HG02981 (cell line): ENCODE measurements at regions not wholly inside any gene's neighbourhood (a gene's known extent, or its start where the extent isn't known, plus 50 kb on each side); places are given as distances from the start of the nearest gene placed in this dataset.
"Not testable (repeated sequence)": the region's sequence is repeated elsewhere in the genome, so short reads cannot be mapped to it uniquely, and the experiment has no call there.

ENCODE experiments used
- ATAC-seq: cut with Tn5 transposase; IDR thresholded peaks from one replicate; pipeline ENCODE4 v1.9.1; 2021; ENCODE audit warnings: mild to moderate bottlenecking, moderate library complexity; ENCODE audit not compliant: unreplicated experiment

DNA sequence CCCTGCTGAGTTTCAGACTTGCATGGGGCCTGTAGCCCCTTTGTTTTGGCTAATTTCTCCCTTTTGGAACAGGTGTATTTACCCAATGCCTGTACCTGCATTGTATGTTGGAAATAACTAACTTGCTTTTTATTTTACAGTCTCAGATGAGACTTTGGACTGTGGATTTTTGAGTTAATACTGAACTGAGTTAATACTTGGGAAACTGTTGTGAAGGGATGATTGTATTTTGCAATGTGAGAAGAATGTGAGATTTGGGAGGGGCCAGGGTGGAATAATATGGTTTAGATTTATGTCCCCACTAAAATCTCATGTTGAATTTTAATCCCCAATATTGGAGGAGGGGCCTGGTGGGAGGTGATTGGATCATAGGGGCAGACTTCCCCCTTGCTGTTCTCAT, 99.1 kb upstream of the IRAK1BP1 start:
- no peak for ATAC-seq

DNA sequence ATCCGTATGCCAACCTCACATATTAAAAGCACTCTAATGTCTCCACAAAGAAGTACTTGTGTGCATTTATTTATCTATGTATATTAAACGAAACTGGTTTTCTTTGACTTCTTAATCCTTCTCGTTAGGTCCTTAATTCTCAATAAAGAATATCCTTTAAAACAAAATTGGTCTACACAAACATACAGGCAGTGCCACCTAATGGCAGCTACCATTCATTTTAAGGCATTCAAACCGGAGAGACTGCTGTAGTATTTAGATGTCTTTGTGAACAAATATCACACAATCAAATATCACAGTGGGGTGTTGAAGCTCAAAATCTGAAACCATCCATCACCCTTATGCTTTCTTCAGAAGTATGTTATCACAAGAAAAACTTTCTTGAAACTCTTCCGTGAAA, 96.6 kb upstream of the IRAK1BP1 start:
- ATAC-seq, result no peak

DNA sequence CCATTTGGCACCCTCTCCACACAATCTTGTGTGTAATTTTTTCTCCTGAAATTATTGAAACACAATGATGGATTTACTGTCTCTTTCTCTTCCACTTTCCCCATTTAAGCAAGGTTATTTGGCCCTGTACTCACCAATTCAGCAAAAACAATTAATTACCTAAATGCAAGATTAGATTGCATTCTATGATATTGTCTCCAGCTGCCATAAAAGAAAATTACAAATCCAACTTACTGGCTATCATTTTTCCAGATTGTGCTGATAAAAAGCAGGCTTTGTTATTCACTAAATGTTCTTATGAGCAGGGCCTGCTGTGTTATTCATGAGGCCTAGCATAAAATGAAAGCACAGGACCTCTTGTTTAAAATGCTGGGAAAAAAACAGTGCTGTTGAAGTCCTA, 95.8 kb upstream of the IRAK1BP1 start:
- no peak for ATAC-seq

DNA sequence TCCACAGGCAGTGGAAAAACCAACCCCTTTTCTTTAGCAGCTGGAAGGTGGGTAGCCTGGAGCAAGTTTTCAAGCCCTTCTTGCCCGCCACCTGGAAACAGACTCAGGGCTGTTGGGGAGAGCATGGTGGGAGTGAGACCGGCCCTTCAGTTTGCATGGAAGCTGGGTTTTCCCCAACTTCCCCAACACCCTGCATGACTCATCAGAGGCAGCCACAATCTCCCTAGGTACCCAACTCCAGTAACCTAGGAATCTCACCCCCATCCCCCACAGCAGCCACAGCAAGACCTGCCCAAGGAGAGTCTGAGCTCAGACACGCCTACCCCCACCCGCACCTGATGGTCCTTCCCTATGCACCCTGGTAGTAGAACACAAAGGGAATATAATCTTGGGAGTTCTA, 86.3 kb upstream of the IRAK1BP1 start:
- ATAC-seq, result no peak

DNA sequence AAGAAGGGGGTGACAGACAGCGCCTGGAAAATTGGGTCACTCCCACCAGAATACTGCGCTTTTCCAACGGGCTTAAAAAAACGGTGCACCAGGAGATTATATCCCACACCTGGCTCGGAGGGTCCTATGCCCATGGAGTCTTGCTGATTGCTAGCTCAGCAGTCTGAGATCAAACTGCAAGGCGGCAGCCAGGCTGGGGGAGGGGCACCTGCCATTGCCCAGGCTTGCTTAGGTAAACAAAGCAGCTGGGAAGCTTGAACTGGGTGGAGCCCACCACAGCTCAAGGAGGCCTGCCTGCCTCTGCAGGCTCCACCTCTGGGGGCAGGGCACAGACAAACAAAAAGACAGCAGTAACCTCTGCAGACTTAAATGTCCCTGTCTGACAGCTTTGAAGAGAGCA, 84.0 kb upstream of the IRAK1BP1 start:
- ATAC-seq, result not testable (repeated sequence)

DNA sequence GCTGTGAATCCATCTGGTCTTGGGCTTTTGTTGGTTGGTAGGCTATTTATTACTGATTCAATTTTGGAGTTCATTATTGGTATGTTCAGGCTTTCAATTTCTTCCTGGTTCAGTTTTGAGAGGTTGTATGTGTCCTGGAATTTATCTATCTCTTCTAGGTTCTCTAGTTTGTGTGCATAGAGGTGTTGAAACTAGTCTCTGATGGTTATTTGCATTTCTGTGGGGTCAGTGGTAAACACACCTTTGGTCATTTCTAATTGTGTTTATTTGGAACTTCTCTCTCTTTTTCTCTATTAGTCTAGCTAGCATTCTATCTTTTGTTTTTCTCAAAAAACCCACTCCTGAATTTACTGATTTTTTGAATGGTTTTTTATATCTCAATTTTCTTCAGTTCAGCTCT, 70.1 kb upstream of the IRAK1BP1 start:
- no peak for ATAC-seq

DNA sequence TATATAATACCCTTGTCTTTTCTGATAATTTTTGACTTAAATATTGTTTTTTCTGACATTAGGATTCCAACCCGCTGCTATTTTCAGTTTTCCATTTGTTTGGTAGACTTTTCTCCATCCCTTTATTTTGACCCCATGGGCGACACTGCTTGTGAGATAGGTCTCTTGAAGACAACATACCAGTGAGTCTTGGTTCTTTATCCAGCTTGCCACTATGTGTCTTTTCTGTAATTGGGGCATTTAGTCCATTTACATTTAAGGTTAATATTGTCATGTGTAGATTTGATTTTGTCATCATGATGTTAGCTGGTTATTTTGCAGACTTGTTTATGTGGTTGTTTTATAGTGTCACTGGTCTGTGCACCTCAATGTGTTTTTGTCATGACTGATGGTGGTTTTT, 67.7 kb upstream of the IRAK1BP1 start:
- no peak for ATAC-seq

DNA sequence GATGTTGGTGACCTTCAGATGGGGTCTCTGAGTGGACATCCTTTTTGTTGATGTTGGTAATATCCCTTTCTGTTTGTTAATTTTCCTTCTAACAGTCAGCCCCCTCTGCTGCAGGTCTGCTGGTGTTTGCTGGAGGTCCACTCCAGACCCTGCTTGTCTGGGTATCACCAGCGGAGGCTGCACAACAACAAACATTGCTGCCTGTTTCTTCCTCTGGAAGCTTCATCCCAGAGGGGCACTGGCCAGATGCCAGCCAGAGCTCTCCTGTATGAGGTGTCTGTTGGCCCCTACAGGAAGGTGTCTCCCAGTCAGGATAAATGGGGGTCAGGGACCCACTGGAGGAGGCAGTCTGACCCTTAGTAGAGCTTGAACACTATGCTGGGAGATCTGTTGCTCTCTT, 60.6 kb upstream of the IRAK1BP1 start:
- ATAC-seq, result not testable (repeated sequence)

DNA sequence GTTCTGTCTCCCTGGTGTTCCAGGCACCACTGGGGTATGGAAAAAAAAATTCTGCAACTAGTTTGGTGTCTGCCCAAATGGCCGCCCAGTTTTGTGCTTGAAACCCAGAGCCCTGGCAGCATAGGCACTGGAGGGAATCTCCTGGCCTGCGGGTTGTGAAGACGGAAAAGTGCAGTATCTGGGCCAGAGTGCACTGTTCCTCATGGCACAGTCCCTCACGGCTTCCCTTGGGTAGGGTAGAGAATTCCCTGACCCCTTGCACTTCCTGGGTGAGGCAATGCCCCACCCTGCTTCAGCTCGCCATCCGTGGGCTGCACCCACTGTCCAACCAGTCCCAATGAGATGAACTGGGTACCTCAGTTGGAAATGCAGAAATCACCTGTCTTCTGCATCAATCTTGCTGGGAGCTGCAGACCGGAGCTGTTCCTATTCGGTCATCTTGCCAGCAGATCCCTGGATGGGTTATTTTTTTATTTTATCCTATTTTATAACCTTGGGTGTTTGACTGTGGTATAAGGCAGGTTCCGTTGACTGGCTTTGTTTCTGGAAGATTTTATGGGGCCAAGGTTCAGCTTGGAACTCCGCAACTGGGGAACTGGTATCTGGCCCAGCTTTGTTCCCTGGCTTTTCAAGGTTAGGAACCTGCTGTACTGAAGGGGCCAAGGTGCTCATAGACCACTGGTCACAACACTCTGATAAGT, 59.5 kb upstream of the IRAK1BP1 start:
- not testable (repeated sequence) for ATAC-seq

DNA sequence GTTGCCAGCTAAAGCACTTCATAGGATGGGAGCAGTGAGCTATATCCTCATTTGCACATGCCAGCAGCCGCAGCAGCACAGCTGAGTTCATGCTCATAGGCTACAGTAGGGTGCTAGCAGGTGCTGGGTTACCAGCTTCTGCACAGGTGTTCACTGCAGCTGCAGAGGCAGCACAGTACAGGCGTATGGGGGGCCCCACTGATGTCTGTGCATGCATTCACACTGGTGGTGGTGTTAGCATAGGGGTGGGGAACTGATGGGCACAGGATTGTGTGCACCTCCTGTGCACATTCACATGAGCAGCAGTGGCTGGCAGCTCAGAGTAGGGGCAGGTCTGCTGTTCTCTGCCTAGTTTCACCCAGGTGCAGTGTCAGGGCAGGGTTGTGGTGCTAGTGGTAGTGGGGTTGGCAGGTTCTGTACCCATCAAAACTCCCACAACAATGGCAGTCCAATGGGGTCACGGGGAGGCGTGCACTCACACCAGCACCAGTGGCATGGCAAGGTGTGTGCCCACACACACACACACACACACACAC, 58.9 kb upstream of the IRAK1BP1 start:
- ATAC-seq, result no peak

DNA sequence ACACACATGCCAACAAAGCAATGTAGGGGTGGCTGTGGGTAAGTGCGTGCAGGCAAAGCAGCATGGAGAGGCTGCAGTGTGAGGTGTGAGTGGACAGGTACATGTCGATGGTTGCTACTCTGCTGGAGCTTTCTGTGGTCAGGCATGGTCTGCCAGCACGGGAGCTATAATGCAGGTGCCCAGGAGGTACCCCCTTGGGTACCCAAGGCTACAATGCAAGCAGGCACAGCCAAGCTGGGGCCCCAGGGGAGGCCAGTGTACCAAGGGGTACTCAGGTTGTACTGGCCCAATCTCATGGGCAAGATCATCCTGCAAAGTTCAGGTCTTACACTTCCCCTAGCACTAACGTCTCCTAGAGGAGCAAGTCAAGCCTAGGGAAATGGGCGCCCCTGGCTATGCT, 58.4 kb upstream of the IRAK1BP1 start:
- ATAC-seq, result no peak

DNA sequence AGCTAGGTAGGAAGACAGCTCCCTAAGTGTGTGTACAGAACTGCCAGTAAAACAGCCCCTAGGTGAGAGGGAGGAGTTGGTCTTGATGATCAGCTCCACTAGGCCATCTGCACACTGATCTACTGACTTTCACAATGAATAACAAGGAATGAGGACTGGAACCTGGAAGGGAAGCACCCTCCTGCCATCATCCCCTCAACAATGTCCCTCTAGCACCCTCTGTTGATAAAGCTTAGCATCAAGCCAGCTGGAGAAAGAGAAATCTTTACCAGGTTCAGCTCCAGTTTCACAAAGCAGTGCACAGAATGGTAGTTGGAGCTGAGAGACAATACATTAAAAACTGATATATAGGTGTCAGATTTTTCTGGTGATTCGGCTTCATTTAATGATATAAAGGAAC, 57.2 kb upstream of the IRAK1BP1 start:
- ATAC-seq, result no peak

DNA sequence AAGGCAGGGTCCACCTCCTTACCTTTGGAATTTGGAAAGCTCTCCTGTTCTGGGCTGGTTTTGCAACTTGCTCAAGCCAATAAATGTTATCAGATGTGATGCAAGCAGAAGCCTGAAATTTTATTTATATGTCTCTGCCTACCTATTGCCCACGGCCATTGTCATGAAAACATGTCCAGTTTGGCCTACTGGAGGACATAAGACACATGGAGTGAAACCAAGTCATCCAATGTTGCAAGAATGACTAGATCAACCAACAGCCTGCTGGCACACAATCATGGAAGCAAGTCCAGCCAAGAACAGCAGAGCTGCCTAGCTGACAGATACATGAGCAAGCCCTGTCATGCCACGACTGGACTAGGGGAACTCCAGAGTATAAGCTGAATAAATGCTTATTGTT, 56.7 kb upstream of the IRAK1BP1 start:
- ATAC-seq, result no peak
